T-helper 17 cell (primary cell): ENCODE measurements at regions not wholly inside any gene's neighbourhood (a gene's known extent, or its start where the extent isn't known, plus 50 kb on each side); places are given as distances from the start of the nearest gene placed in this dataset.
"Not testable (repeated sequence)": the region's sequence is repeated elsewhere in the genome, so short reads cannot be mapped to it uniquely, and the experiment has no call there.

Source experiments
- ATAC-seq: fragments of 150-1000 bp; cut with Tn5 transposase; 2 replicates; pipeline ENCODE4 v1.10.0; 2021; ENCODE audit warnings: mild to moderate bottlenecking, moderate library complexity
- DNase-seq, 3 donors: peaks; one replicate each; pipeline versions ENCODE4 v3.0.0 to v3.0.0-alpha.2; 2020 to 2021
- H3K9me3 ChIP-seq: one replicate; pipeline ENCODE4 v1.7.0; 2013; ENCODE audit warnings: low read length, mild to moderate bottlenecking; ENCODE audit not compliant: control insufficient read depth, poor library complexity, severe bottlenecking
- H3K27ac Mint-ChIP-seq: one replicate; pipeline ENCODE4 v1.8.0; 2022; ENCODE audit warnings: mild to moderate bottlenecking, moderate library complexity, mixed read lengths
- H3K27me3 Mint-ChIP-seq: one replicate; pipeline ENCODE4 v1.8.0; 2022; ENCODE audit warnings: mixed read lengths
- H3K36me3 Mint-ChIP-seq: one replicate; pipeline ENCODE4 v1.8.0; 2022; ENCODE audit warnings: low read depth, mixed read lengths
- H3K4me1 Mint-ChIP-seq: one replicate; pipeline ENCODE4 v1.8.0; 2022; ENCODE audit warnings: mild to moderate bottlenecking, mixed read lengths
- H3K4me3 Mint-ChIP-seq: one replicate; pipeline ENCODE4 v1.8.0; 2022; ENCODE audit warnings: mild to moderate bottlenecking, moderate library complexity, mixed read lengths

GRCh38 chr7:39798077-39798476 lies 152.0 kb upstream of the CDK13 start:
- not testable (repeated sequence) for H3K9me3 ChIP-seq, H3K27me3 Mint-ChIP-seq, H3K4me3 Mint-ChIP-seq, H3K4me1 Mint-ChIP-seq, H3K27ac Mint-ChIP-seq, ATAC-seq, DNase-seq, H3K36me3 Mint-ChIP-seq

GRCh38 chr7:39808796-39809481 lies 141.1 kb upstream of the CDK13 start:
- H3K27ac Mint-ChIP-seq, result no peak overlapping the region
- ATAC-seq, result no peak
- no peak for DNase-seq
- H3K4me3 Mint-ChIP-seq, result no peak overlapping the region
- no peaks in the 10 kb centered on the region for H3K4me1 Mint-ChIP-seq
- H3K9me3 ChIP-seq, result no peaks in the 10 kb centered on the region
- H3K27me3 Mint-ChIP-seq, result peaks cover 34% of the 10 kb centered on the region
- peaks cover 4% of the 10 kb centered on the region for H3K36me3 Mint-ChIP-seq

GRCh38 chr7:39810204-39810642 lies 139.8 kb upstream of the CDK13 start:
- no peaks in the 10 kb centered on the region for H3K9me3 ChIP-seq
- Mint-ChIP-seq H3K4me1 (no peaks in the 10 kb centered on the region), H3K27me3 (peaks cover 46% of the 10 kb centered on the region), H3K4me3 (no peak overlapping the region), H3K36me3 (peaks cover 5% of the 10 kb centered on the region), H3K27ac (no peak overlapping the region)
- no peak for DNase-seq
- ATAC-seq, result no peak

DNA sequence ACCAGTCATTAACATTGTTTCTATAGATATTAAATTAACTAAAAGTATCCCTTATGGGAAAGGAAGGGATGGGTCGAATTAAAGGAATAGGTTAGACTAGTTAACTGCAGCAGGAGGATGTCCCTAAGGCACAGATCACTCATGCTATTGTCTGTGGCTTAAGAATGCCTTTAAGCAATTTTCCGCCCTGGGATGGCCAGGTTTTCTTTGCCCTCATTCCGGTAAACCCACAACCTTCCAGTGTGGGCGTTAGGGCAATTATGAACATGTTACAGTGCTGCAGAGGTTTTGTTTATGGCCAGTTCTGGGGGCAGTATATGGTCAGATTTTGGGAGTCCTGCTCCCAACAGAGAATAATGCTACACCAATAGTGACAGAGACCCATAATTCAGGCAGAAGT lies 139.3 kb upstream of the CDK13 start:
- H3K4me3 Mint-ChIP-seq, result no peak overlapping the region
- H3K9me3 ChIP-seq, result no peaks in the 10 kb centered on the region
- peaks cover 50% of the 10 kb centered on the region for H3K27me3 Mint-ChIP-seq
- H3K36me3 Mint-ChIP-seq, result peaks cover 5% of the 10 kb centered on the region
- H3K27ac Mint-ChIP-seq, result no peak overlapping the region
- no peak for DNase-seq
- H3K4me1 Mint-ChIP-seq, result no peaks in the 10 kb centered on the region
- ATAC-seq, result no peak

DNA sequence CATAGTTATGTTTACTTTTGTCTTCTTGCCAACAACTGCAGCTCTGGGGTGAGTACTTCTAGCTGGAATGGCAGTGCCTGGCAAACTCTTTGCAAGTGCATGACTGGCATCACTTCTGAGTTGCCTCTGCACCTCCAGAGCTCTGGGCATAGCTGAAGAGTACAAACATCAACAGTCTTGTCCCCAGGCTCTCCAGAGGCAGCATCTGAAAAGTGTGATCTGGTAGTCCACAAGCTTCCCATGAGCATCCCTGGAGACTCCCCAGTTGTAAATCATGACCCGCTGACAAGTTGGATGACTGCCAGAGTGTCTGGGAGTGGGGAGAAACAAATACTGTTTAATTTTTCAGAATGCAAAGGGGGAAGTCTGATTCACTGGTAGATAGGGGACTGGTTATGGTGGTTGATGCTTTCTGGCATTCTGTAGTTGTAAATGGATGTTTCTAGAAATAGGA lies 138.9 kb upstream of the CDK13 start:
- ATAC-seq (no peak), DNase-seq (no peak)
- no peaks in the 10 kb centered on the region for H3K9me3 ChIP-seq
- no peak overlapping the region for H3K4me3 Mint-ChIP-seq
- peaks cover 5% of the 10 kb centered on the region for H3K36me3 Mint-ChIP-seq
- no peak overlapping the region for H3K27ac Mint-ChIP-seq
- H3K4me1 Mint-ChIP-seq, result no peaks in the 10 kb centered on the region
- peaks cover 55% of the 10 kb centered on the region for H3K27me3 Mint-ChIP-seq

GRCh38 chr7:39816462-39817060 lies 133.5 kb upstream of the CDK13 start:
- DNase-seq (no peak), ATAC-seq (no peak)
- Mint-ChIP-seq H3K4me1 (no peaks in the 10 kb centered on the region), H3K4me3 (no peak overlapping the region), H3K36me3 (peaks cover 3% of the 10 kb centered on the region), H3K27me3 (peaks cover 72% of the 10 kb centered on the region), H3K27ac (no peak overlapping the region)
- no peaks in the 10 kb centered on the region for H3K9me3 ChIP-seq

DNA sequence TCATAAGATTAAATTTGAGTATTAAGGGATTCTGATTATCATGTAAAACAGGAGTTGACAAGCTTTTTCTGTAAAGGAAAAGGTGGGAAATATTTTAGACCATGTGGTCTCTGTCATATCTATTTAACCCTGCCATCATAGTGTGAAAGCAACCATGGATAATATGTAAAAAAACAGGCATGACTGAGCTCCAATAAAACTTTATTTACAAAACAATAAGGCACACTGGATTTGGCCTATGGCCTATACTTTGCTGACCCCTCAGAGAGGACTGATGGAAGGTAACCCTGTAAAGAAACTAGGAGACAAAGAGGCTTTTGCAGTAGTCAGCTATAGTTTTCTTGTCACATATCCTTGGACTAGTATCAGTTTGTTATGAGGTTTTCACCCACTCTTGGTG lies 130.5 kb upstream of the CDK13 start:
- peaks cover 66% of the 10 kb centered on the region for H3K27me3 Mint-ChIP-seq

GRCh38 chr7:39824456-39825200 lies 125.4 kb upstream of the CDK13 start:
- ATAC-seq (no peak), DNase-seq (no peak)
- Mint-ChIP-seq H3K4me3 (no peak overlapping the region), H3K36me3 (peaks cover 3% of the 10 kb centered on the region), H3K27ac (no peak overlapping the region), H3K4me1 (peaks cover 3% of the 10 kb centered on the region), H3K27me3 (peaks cover 66% of the 10 kb centered on the region)
- H3K9me3 ChIP-seq, result no peaks in the 10 kb centered on the region

More for the DNA sequence above, 130.5 kb upstream of the CDK13 start:
- H3K4me3 Mint-ChIP-seq, result no peak overlapping the region
- DNase-seq (no peak), ATAC-seq (no peak)
- no peak overlapping the region for H3K27ac Mint-ChIP-seq
- H3K36me3 Mint-ChIP-seq, result no peaks in the 10 kb centered on the region
- no peaks in the 10 kb centered on the region for H3K4me1 Mint-ChIP-seq
- H3K9me3 ChIP-seq, result no peaks in the 10 kb centered on the region

DNA sequence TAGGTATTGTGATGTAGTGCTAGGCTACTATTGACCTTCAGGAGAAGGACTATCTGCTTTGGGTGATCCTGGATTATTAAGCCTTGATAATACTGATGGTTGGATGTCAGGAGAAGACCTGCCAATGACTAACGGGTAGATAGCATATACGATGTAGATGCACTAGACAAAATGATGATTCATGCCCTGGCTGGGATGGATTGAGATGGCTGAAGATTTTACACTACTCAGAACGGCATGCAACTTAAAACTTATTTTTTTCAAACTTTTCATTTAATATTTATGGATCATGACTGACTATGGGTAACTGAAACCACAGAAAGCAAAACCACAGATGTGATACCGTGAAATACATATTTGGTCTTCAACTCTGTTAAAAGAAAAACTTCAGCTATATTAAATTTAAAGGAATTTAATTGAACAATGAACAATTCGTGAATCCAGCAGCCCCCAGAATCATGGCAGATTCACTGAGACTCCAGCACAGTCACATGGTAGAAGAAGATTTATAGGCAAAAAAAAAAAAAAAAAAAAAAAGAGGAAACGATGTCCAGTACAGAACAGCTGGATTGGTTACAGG lies 124.6 kb upstream of the CDK13 start:
- DNase-seq, result no peak
- no peak for ATAC-seq
- Mint-ChIP-seq H3K4me3 (no peak overlapping the region), H3K36me3 (peaks cover 3% of the 10 kb centered on the region), H3K4me1 (peaks cover 3% of the 10 kb centered on the region), H3K27ac (no peak overlapping the region), H3K27me3 (peaks cover 67% of the 10 kb centered on the region)
- H3K9me3 ChIP-seq, result no peaks in the 10 kb centered on the region

DNA sequence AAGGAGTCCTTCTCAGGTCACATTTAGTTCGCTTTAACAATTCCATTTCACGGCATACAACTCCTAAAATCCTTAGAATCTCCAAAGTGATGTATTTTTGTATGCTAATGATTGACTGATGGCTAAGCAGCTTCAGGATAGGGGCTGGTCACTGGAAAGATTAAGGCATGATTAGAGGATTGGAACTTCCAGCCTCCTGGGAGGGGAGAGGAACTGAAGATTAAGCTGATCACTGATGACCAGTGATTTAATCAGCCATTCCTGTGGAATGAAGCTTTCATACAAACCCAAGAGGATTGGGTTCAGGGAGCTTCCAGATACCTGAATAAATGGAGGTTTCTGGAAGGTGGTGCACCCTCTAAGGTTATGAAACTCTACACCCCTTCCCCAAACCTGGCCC lies 123.9 kb upstream of the CDK13 start:
- Mint-ChIP-seq H3K4me3 (no peak overlapping the region), H3K27me3 (peaks cover 62% of the 10 kb centered on the region), H3K36me3 (peaks cover 3% of the 10 kb centered on the region), H3K27ac (no peak overlapping the region), H3K4me1 (peaks cover 3% of the 10 kb centered on the region)
- no peaks in the 10 kb centered on the region for H3K9me3 ChIP-seq
- no peak for DNase-seq
- no peak for ATAC-seq

GRCh38 chr7:39827571-39827970 lies 122.5 kb upstream of the CDK13 start:
- H3K27me3 Mint-ChIP-seq, result peaks cover 66% of the 10 kb centered on the region
- H3K27ac Mint-ChIP-seq, result no peak overlapping the region
- no peak overlapping the region for H3K4me3 Mint-ChIP-seq
- DNase-seq (no peak), ATAC-seq (no peak)
- H3K36me3 Mint-ChIP-seq, result peaks cover 3% of the 10 kb centered on the region
- H3K9me3 ChIP-seq, result no peaks in the 10 kb centered on the region
- H3K4me1 Mint-ChIP-seq, result peaks cover 3% of the 10 kb centered on the region

- H3K4me3 Mint-ChIP-seq, result no peak overlapping the region
- peaks cover 65% of the 10 kb centered on the region for H3K27me3 Mint-ChIP-seq
- H3K4me1 Mint-ChIP-seq, result peaks cover 6% of the 10 kb centered on the region
- H3K27ac Mint-ChIP-seq, result no peak overlapping the region
- H3K36me3 Mint-ChIP-seq, result peaks cover 3% of the 10 kb centered on the region
- ATAC-seq (no peak), DNase-seq (no peak)
- no peaks in the 10 kb centered on the region for H3K9me3 ChIP-seq
These were observed 121.0 kb upstream of the CDK13 start for GRCh38 chr7:39829028-39829427.

DNA sequence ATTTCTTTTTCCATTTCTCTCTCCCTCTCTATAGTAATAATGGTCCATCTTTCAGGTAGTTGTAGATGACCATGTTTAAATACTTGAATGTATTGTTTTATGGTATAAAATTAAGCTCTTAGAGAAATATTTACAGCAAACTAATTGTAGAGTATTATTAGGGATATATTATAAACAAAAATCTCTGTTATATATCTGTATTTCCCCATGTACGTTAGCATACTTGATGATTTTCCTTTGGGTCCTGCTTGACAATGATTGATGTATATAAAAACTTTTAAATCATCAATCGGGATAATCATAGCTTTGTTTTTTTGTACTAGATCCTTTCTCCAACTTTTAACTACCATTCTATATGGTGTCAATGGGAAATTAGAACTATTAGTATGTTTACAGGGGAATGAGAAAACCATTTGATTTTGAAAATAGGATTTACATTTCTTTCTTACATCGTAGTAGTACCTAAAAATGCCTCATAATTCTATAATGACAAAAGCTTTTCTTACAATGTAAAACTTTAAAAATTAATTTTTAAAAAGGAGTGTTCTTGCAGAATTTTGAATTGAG lies 117.5 kb upstream of the CDK13 start:
- H3K4me3 Mint-ChIP-seq, result peak overlapping the region; percentile 60
- H3K9me3 ChIP-seq, result no peaks in the 10 kb centered on the region
- H3K4me1 Mint-ChIP-seq, result peaks cover 6% of the 10 kb centered on the region
- peaks cover 71% of the 10 kb centered on the region for H3K27me3 Mint-ChIP-seq
- DNase-seq (no peak), ATAC-seq (no peak)
- peaks cover 11% of the 10 kb centered on the region for H3K36me3 Mint-ChIP-seq
- no peak overlapping the region for H3K27ac Mint-ChIP-seq
